AML-193 (cell line): ENCODE measurements at regions not wholly inside any gene's neighbourhood (a gene's known extent, or its start where the extent isn't known, plus 50 kb on each side); places are given as distances from the start of the nearest gene placed in this dataset.

Source experiments
- DNase-seq, 2 experiments: peaks; one replicate each; lab custom pipeline; 2025; lab: John Stamatoyannopoulos, UW

- DNase-seq: no peak
Observed at GRCh38 chr11:112748713-112749543, 212.3 kb upstream of the NCAM1 start.

- DNase-seq: no peak
Observed at GRCh38 chr11:112751329-112751728, 209.9 kb upstream of the NCAM1 start.

- DNase-seq: no peak
Observed at GRCh38 chr11:112751772-112752171, 209.4 kb upstream of the NCAM1 start.

- no peak for DNase-seq
Observed at GRCh38 chr11:112752563-112752962, 208.7 kb upstream of the NCAM1 start.

- DNase-seq: no peak
Observed at GRCh38 chr11:112753706-112754105, 207.5 kb upstream of the NCAM1 start.

- DNase-seq: no peak
Observed at GRCh38 chr11:112759418-112759817, 201.8 kb upstream of the NCAM1 start.

- no peak for DNase-seq
Observed at GRCh38 chr11:112760396-112761059, 200.7 kb upstream of the NCAM1 start.

GRCh38 chr11:112761911-112762706 is 199.1 kb upstream of the NCAM1 start:
- no peak for DNase-seq

GRCh38 chr11:112762707-112763090 is 198.5 kb upstream of the NCAM1 start:
- DNase-seq: no peak

GRCh38 chr11:112765337-112765736 is 195.9 kb upstream of the NCAM1 start:
- no peak for DNase-seq

GRCh38 chr11:112769170-112769569 is 192.1 kb upstream of the NCAM1 start:
- DNase-seq: no peak

- DNase-seq: no peak
Observed at GRCh38 chr11:112769584-112769983, 191.6 kb upstream of the NCAM1 start.

- DNase-seq: no peak
Observed at GRCh38 chr11:112770033-112770432, 191.2 kb upstream of the NCAM1 start.

- DNase-seq: no peak
Observed at GRCh38 chr11:112770487-112770886, 190.7 kb upstream of the NCAM1 start.

- no peak for DNase-seq
Observed at GRCh38 chr11:112771851-112772250, 189.4 kb upstream of the NCAM1 start.

- no peak for DNase-seq
Observed at GRCh38 chr11:112773264-112773663, 188.0 kb upstream of the NCAM1 start.

GRCh38 chr11:112776834-112777233 is 184.4 kb upstream of the NCAM1 start:
- DNase-seq: no peak

- DNase-seq: no peak
Observed at GRCh38 chr11:112777283-112777751, 183.9 kb upstream of the NCAM1 start.

GRCh38 chr11:112778091-112778876 is 182.9 kb upstream of the NCAM1 start:
- DNase-seq: no peak

GRCh38 chr11:112778877-112779266 is 182.3 kb upstream of the NCAM1 start:
- no peak for DNase-seq

GRCh38 chr11:112780351-112781087 is 180.7 kb upstream of the NCAM1 start:
- DNase-seq: no peak
